ENCODE measurements at regions not wholly inside any gene's neighbourhood (a gene's known extent, or its start where the extent isn't known, plus 50 kb on each side); places are given as distances from the start of the nearest gene placed in this dataset.
"Not testable (repeated sequence)": the region's sequence is repeated elsewhere in the genome, so short reads cannot be mapped to it uniquely, and the experiment has no call there.

DNA sequence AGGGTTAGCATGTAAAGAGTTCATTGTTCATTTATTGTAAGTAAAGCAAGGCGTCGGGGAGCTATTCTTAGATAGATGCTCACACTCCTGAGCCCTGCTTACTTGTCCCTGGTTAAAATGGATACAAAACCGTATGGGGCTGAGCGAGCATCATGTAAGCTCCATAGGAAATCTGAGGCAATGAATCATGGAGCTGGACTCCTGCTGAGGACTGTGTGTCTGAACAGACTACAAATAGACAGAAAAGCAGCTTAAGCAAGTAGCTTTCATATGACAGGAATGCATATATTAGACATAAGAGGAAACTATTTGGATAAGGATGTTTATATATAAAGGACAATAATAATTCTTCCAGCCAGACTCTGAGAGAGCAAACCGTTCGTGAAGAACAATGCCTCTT lies 604.9 kb upstream of the PTBP2 start:
- Histone ChIP-seq H3K9me3 (ENCODE audit: low read depth, low read length) (no peaks in the 10 kb centered on the region), H3K79me2 (ENCODE audit: insufficient read depth, low read length) (no peaks in the 10 kb centered on the region), H3K27ac (ENCODE audit: low read depth, low read length) (no peak overlapping the region), H3K4me1 (ENCODE audit: insufficient read depth, low read length) (no peaks in the 10 kb centered on the region), H4K20me1 (ENCODE audit: insufficient read depth, low read length) (no peaks in the 10 kb centered on the region), H3K4me3 (ENCODE audit: insufficient read depth, low read length) (no peak overlapping the region), H3K36me3 (ENCODE audit: insufficient read depth, low read length) (no peaks in the 10 kb centered on the region), H3K27me3 (ENCODE audit: insufficient read depth, low read length) (no peaks in the 10 kb centered on the region), H2AFZ (ENCODE audit: low read length) (no peak overlapping the region), H3K4me2 (ENCODE audit: insufficient read depth, low read length) (no peak overlapping the region)
- TF ChIP-seq CTCF (IDR thresholded peaks at IDR 0.05; ENCODE audit: extremely low read depth, low read depth, low read length): no peak
- DNase-seq (ENCODE audit: insufficient read length, low spot score, missing footprints): no peak

GRCh38 chr1:96130432-96130831 lies 591.2 kb upstream of the PTBP2 start:
- no peak for TF ChIP-seq CTCF (IDR thresholded peaks at IDR 0.05; ENCODE audit: extremely low read depth, low read depth, low read length)
- Histone ChIP-seq H3K9me3 (ENCODE audit: low read depth, low read length) (no peaks in the 10 kb centered on the region), H3K4me2 (ENCODE audit: insufficient read depth, low read length) (no peak overlapping the region), H3K4me1 (ENCODE audit: insufficient read depth, low read length) (no peaks in the 10 kb centered on the region), H3K27ac (ENCODE audit: low read depth, low read length) (no peak overlapping the region), H3K79me2 (ENCODE audit: insufficient read depth, low read length) (no peaks in the 10 kb centered on the region), H3K4me3 (ENCODE audit: insufficient read depth, low read length) (no peak overlapping the region), H3K36me3 (ENCODE audit: insufficient read depth, low read length) (no peaks in the 10 kb centered on the region), H2AFZ (ENCODE audit: low read length) (no peak overlapping the region), H4K20me1 (ENCODE audit: insufficient read depth, low read length) (no peaks in the 10 kb centered on the region), H3K27me3 (ENCODE audit: insufficient read depth, low read length) (no peaks in the 10 kb centered on the region)
- DNase-seq (ENCODE audit: insufficient read length, low spot score, missing footprints): no peak

DNA sequence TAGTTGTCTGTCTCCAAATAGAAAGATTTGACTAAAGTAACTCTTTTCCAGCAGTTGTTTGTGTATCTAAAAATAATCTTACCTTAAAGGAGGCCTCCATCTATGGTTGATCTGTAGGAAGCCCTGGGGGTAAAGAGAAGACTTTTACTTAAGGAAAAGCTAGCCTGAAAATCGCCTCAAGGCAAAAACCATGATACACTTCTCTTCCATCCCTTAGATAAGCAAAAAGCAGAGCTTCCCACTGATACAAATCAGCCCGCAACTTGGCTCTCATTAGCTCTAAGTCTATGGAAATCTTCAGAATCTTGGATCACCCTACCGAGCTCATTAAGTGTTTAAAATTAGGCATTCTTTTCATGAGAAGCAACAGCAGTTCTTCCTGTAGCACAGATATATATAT lies 576.9 kb upstream of the PTBP2 start:
- H3K79me2 ChIP-seq (ENCODE audit: insufficient read depth, low read length): no peaks in the 10 kb centered on the region
- DNase-seq (ENCODE audit: insufficient read length, low spot score, missing footprints): no peak
- H3K4me3 ChIP-seq (ENCODE audit: insufficient read depth, low read length): no peak overlapping the region
- H3K36me3 ChIP-seq (ENCODE audit: insufficient read depth, low read length): no peaks in the 10 kb centered on the region
- H3K9me3 ChIP-seq (ENCODE audit: low read depth, low read length): no peaks in the 10 kb centered on the region
- no peaks in the 10 kb centered on the region for H3K27me3 ChIP-seq (ENCODE audit: insufficient read depth, low read length)
- no peak overlapping the region for H3K4me2 ChIP-seq (ENCODE audit: insufficient read depth, low read length)
- no peak overlapping the region for H2AFZ ChIP-seq (ENCODE audit: low read length)
- no peaks in the 10 kb centered on the region for H3K4me1 ChIP-seq (ENCODE audit: insufficient read depth, low read length)
- no peak overlapping the region for H3K27ac ChIP-seq (ENCODE audit: low read depth, low read length)
- H4K20me1 ChIP-seq (ENCODE audit: insufficient read depth, low read length): no peaks in the 10 kb centered on the region
- TF ChIP-seq CTCF (IDR thresholded peaks at IDR 0.05; ENCODE audit: extremely low read depth, low read depth, low read length): no peak

- H3K4me2 ChIP-seq (ENCODE audit: insufficient read depth, low read length): no peak overlapping the region
- no peaks in the 10 kb centered on the region for H3K36me3 ChIP-seq (ENCODE audit: insufficient read depth, low read length)
- DNase-seq (ENCODE audit: insufficient read length, low spot score, missing footprints): no peak
- H3K79me2 ChIP-seq (ENCODE audit: insufficient read depth, low read length): no peaks in the 10 kb centered on the region
- H3K9me3 ChIP-seq (ENCODE audit: low read depth, low read length): no peaks in the 10 kb centered on the region
- no peak overlapping the region for H3K4me3 ChIP-seq (ENCODE audit: insufficient read depth, low read length)
- no peaks in the 10 kb centered on the region for H4K20me1 ChIP-seq (ENCODE audit: insufficient read depth, low read length)
- no peak overlapping the region for H3K27ac ChIP-seq (ENCODE audit: low read depth, low read length)
- no peaks in the 10 kb centered on the region for H3K27me3 ChIP-seq (ENCODE audit: insufficient read depth, low read length)
- no peak for TF ChIP-seq CTCF (IDR thresholded peaks at IDR 0.05; ENCODE audit: extremely low read depth, low read depth, low read length)
- no peaks in the 10 kb centered on the region for H3K4me1 ChIP-seq (ENCODE audit: insufficient read depth, low read length)
- no peak overlapping the region for H2AFZ ChIP-seq (ENCODE audit: low read length)
Measured at GRCh38 chr1:96145492-96145891, 576.1 kb upstream of the PTBP2 start.

DNA sequence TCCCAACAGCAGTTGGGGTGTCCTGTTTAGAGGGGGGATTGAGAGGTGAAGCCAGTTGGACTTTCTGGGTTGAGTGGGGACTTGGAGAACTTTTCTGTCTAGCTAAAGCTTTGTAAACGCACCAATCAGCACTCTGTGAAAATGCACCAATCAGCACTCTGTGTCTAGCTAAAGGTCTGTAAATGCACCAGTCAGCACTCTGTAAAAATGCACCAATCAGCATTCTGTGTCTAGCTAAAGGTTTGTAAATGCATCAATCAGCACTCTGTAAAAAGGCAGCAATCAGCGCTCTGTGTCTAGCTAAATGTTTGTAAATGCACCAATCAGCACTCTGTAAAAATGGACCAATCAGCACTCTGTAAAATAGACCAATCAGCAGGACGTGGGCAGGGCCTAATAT lies 568.6 kb upstream of the PTBP2 start:
- H3K27ac ChIP-seq (ENCODE audit: low read depth, low read length); H2AFZ ChIP-seq (ENCODE audit: low read length); H3K79me2 ChIP-seq (ENCODE audit: insufficient read depth, low read length); H3K4me3 ChIP-seq (ENCODE audit: insufficient read depth, low read length); H4K20me1 ChIP-seq (ENCODE audit: insufficient read depth, low read length); H3K9me3 ChIP-seq (ENCODE audit: low read depth, low read length); H3K27me3 ChIP-seq (ENCODE audit: insufficient read depth, low read length); H3K4me2 ChIP-seq (ENCODE audit: insufficient read depth, low read length); H3K4me1 ChIP-seq (ENCODE audit: insufficient read depth, low read length); H3K36me3 ChIP-seq (ENCODE audit: insufficient read depth, low read length); DNase-seq (ENCODE audit: insufficient read length, low spot score, missing footprints): not testable (repeated sequence)
